ENCODE measurements at regions not wholly inside any gene's neighbourhood (a gene's known extent, or its start where the extent isn't known, plus 50 kb on each side); places are given as distances from the start of the nearest gene placed in this dataset.

DNA sequence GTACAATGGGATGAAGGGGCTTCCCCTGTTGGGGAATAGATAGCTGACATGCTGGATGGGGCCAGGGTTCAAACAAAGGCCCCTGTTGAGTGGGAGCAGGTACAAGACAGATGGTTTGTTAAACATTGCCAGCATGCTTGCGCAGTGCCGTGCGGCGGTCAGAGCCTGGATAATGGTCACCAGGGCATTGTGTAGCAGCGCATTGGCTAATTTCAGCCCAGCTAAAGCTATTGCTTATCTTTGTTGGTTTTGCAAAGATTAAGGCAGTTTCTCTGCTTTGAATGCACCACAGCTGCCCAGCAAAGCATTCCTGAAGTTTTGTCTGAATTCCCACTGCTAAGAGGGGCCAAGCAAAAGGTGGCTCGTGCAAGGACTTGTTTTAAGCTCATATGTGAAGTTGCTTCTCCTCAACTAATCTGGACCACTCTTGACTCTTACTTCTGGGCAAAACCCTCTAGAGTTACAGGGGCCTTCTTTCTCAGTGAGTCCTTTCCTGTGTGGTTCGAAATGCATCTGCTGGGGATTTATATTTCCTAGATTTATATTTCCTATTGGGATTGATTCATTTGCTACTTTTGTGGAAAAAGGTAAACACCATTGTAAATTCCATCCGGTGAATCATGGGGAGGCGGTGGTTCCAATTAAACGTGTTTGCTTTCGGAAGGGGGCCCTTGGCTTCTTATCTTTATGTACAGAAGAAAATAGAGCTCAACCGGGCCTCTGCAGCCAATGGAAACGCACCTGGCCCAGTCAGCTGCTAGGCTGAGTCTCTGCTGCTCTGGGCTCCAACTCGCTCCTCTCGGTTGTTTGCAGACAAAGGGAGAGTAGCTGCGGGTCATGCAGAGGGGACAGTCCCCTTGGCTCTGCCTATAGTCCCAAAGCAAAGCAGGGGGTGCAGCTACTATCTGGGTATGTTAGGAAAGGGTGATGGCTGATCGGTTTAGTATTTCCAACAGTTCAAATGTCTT lies 72.1 kb downstream of the FOXA2 start (continued):
- TF ChIP-seq NR1H2 (CRISPR knock-in tag; IDR thresholded peaks at IDR 0.05; ENCODE audit: borderline replicate concordance, low read depth) (no peak), ZNF230 (CRISPR knock-in tag; IDR thresholded peaks at IDR 0.05) (peak; percentile 80; the same call in 1 of the 2 replicates), MED13 (CRISPR knock-in tag; IDR thresholded peaks at IDR 0.05) (peak; percentile 87), EEA1 (CRISPR knock-in tag; IDR thresholded peaks at IDR 0.05; ENCODE audit: borderline replicate concordance) (no peak), CREM (IDR thresholded peaks at IDR 0.05) (peak; percentile 91), CREM (CRISPR knock-in tag; IDR thresholded peaks at IDR 0.05) (no peak), IKZF4 (CRISPR knock-in tag; IDR thresholded peaks at IDR 0.05; ENCODE audit: borderline replicate concordance, low read depth, not compliant biosample characterization) (no peak), SYNCRIP (IDR thresholded peaks at IDR 0.05; ENCODE audit: insufficient read depth, low read depth, low read length) (no peak), KMT2A (CRISPR knock-in tag; IDR thresholded peaks at IDR 0.05) (peak; percentile 47), EED (CRISPR knock-in tag; IDR thresholded peaks at IDR 0.05) (no peak), HMG20A (CRISPR knock-in tag; IDR thresholded peaks at IDR 0.05; ENCODE audit: borderline replicate concordance) (peak; percentile 89), CHD2 (IDR thresholded peaks at IDR 0.05; ENCODE audit: low read depth, low read length) (no peak), ZNF615 (CRISPR knock-in tag; IDR thresholded peaks at IDR 0.05; ENCODE audit: borderline replicate concordance) (peak; percentile 53; the same call in 1 of the 2 replicates), NR2F6 (IDR thresholded peaks at IDR 0.05) (peak; percentile 78), NR2F6 (CRISPR knock-in tag; IDR thresholded peaks at IDR 0.05) (peak; percentile 88), SP1 (IDR thresholded peaks at IDR 0.05) (no peak), SP1 (CRISPR knock-in tag; IDR thresholded peaks at IDR 0.05) (peak; percentile 51; the same call in 1 of the 2 replicates), ZNF253 (CRISPR knock-in tag; IDR thresholded peaks at IDR 0.05; ENCODE audit: borderline replicate concordance) (no peak), ZNF292 (CRISPR knock-in tag; IDR thresholded peaks at IDR 0.05; ENCODE audit: borderline replicate concordance, low read depth) (peak; percentile 86), ADNP (CRISPR knock-in tag; IDR thresholded peaks at IDR 0.05) (no peak)
- TF ChIP-seq, protein P1, sequence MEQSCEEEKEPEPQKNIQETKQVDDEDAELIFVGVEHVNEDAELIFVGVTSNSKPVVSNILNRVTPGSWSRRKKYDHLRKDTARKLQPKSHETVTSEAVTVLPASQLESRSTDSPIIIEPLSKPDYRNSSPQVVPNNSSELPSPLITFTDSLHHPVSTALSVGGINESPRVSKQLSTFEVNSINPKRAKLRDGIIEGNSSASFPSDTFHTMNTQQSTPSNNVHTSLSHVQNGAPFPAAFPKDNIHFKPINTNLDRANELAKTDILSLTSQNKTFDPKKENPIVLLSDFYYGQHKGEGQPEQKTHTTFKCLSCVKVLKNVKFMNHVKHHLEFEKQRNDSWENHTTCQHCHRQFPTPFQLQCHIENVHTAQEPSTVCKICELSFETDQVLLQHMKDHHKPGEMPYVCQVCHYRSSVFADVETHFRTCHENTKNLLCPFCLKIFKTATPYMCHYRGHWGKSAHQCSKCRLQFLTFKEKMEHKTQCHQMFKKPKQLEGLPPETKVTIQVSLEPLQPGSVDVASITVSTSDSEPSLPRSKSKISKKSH (CRISPR knock-in tag; IDR thresholded peaks at IDR 0.05; ENCODE audit: borderline replicate concordance) = no peak
- TF ChIP-seq, protein P2, sequence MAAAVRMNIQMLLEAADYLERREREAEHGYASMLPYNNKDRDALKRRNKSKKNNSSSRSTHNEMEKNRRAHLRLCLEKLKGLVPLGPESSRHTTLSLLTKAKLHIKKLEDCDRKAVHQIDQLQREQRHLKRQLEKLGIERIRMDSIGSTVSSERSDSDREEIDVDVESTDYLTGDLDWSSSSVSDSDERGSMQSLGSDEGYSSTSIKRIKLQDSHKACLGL (CRISPR knock-in tag; IDR thresholded peaks at IDR 0.05) = no peak
- TF ChIP-seq, protein P3, sequence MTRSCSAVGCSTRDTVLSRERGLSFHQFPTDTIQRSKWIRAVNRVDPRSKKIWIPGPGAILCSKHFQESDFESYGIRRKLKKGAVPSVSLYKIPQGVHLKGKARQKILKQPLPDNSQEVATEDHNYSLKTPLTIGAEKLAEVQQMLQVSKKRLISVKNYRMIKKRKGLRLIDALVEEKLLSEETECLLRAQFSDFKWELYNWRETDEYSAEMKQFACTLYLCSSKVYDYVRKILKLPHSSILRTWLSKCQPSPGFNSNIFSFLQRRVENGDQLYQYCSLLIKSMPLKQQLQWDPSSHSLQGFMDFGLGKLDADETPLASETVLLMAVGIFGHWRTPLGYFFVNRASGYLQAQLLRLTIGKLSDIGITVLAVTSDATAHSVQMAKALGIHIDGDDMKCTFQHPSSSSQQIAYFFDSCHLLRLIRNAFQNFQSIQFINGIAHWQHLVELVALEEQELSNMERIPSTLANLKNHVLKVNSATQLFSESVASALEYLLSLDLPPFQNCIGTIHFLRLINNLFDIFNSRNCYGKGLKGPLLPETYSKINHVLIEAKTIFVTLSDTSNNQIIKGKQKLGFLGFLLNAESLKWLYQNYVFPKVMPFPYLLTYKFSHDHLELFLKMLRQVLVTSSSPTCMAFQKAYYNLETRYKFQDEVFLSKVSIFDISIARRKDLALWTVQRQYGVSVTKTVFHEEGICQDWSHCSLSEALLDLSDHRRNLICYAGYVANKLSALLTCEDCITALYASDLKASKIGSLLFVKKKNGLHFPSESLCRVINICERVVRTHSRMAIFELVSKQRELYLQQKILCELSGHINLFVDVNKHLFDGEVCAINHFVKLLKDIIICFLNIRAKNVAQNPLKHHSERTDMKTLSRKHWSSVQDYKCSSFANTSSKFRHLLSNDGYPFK (CRISPR knock-in tag; IDR thresholded peaks at IDR 0.05; ENCODE audit: borderline replicate concordance) = peak; percentile 56; the same call in 1 of the 2 replicates
- TF ChIP-seq, protein P4, sequence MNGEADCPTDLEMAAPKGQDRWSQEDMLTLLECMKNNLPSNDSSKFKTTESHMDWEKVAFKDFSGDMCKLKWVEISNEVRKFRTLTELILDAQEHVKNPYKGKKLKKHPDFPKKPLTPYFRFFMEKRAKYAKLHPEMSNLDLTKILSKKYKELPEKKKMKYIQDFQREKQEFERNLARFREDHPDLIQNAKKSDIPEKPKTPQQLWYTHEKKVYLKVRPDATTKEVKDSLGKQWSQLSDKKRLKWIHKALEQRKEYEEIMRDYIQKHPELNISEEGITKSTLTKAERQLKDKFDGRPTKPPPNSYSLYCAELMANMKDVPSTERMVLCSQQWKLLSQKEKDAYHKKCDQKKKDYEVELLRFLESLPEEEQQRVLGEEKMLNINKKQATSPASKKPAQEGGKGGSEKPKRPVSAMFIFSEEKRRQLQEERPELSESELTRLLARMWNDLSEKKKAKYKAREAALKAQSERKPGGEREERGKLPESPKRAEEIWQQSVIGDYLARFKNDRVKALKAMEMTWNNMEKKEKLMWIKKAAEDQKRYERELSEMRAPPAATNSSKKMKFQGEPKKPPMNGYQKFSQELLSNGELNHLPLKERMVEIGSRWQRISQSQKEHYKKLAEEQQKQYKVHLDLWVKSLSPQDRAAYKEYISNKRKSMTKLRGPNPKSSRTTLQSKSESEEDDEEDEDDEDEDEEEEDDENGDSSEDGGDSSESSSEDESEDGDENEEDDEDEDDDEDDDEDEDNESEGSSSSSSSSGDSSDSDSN (CRISPR knock-in tag; IDR thresholded peaks at IDR 0.05) = peak; percentile 59; the same call in 1 of the 2 replicates

Measured in HepG2 (cell line).